Right lung (tissue), 2 donors: ENCODE measurements at regions not wholly inside any gene's neighbourhood (a gene's known extent, or its start where the extent isn't known, plus 50 kb on each side); places are given as distances from the start of the nearest gene placed in this dataset.

Experiments used
- DNase-seq, 2 donors: peaks; one replicate each; pipeline ENCODE4 v3.0.0-alpha.2; 2013

DNA sequence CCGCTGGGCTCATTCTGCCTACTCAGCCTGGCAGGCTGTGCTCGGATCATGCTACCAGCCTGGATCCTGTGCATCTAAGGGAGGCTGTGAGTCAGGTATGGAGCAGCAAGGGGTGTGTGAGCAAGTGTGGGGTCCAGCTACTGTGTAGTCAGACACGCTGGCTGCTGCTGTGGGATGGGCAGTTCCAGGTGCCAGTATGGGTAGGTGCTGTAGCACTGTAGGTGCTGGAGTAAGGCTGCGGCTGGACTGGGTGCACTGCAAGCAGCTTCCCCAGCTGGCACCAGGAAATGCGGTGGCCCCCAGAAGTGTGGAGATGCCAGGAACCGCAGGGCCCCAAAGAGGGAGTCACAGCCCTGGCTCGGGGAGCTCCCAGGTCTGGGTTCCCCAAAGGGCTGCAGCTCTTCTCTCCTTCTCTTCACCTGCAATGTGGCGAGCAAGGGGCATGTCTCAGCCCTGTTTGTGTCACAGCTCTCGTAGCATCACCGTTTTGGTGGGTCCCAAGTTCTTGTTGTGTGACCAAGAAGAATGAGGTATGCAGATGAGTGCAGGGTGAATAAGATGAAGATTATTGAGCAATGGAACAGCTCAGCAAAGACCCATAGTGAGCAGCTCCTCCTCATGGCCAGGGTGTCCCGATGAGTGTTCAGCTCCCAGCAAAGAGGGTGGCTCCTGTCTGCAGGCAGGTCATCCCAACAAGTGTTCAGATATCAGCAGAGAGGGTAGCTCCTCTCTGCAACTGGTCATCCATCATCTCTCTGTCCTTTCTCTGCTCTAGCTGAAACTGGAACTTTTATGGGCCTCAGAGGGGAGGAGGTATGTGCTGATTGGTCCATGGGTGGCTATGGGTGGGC, 462.9 kb downstream of the TBC1D22A start:
- DNase-seq = no peak
